AG04449 (cell line): ENCODE measurements at regions not wholly inside any gene's neighbourhood (a gene's known extent, or its start where the extent isn't known, plus 50 kb on each side); places are given as distances from the start of the nearest gene placed in this dataset.

ENCODE experiments used
- CTCF ChIA-PET: fragments of 350-600 bp; formaldehyde crosslinking; extraction: SDS; loops from one replicate; lab custom pipeline; 2021; ENCODE audit warnings: antibody characterized with exemption; lab: Yijun Ruan, JAX
- POLR2A ChIA-PET: fragments of 400-600, 350-600 bp; formaldehyde crosslinking; extraction: SDS; loops from one replicate; lab custom pipeline; 2020; ENCODE audit warnings: antibody characterized with exemption, inconsistent platforms; lab: Yijun Ruan, JAX
- DNase-seq: peaks from one replicate; pipeline ENCODE4 v3.0.0-alpha.2; 2010; ENCODE audit warnings: low read depth, low spot score
- H3K4me3 ChIP-seq: 2 replicates; pipeline ENCODE4 v1.5.1; 2011; ENCODE audit warnings: low read depth, mild to moderate bottlenecking, control low read depth, low read length
- CTCF ChIP-seq: IDR thresholded peaks from one replicate; pipeline ENCODE4 v1.5.1; 2011; ENCODE audit warnings: mild to moderate bottlenecking, moderate library complexity, low read length, control low read depth, inconsistent platforms; ENCODE audit not compliant: insufficient read depth; ENCODE audit errors: missing control alignments

- H3K4me3 ChIP-seq = no peak overlapping the region
- ChIA-PET CTCF (interaction anchor here (1.0 to 6.0 kb wide), 3 partner anchors 13 to 50 kb away, joined by 3 to 30 read pairs (median 4); no protein-coding TSS in a partner anchor), POLR2A (no interaction called here)
- no peak for DNase-seq
- no peak for TF ChIP-seq CTCF
Measured at GRCh38 chr14:49447540-49448107, 138.6 kb downstream of the RPS29 start.

- TF ChIP-seq CTCF = no peak
- DNase-seq = no peak
- no peak overlapping the region for H3K4me3 ChIP-seq
- ChIA-PET POLR2A (no interaction called here), CTCF (interaction anchor here (1.3 to 6.0 kb wide), 2 partner anchors 14 to 51 kb away, joined by 4 to 30 read pairs; no protein-coding TSS in a partner anchor)
Measured at GRCh38 chr14:49446801-49447200, 139.4 kb downstream of the RPS29 start.

GRCh38 chr14:49438256-49438770 lies 147.9 kb downstream of the RPS29 start:
- CTCF ChIA-PET = interaction anchor here (1.7 kb wide), 1 partner anchor 23 kb away, joined by 6 read pairs; no protein-coding TSS in a partner anchor
- no peak for TF ChIP-seq CTCF
- POLR2A ChIA-PET = no interaction called here
- no peak overlapping the region for H3K4me3 ChIP-seq
- no peak for DNase-seq

- no peak for TF ChIP-seq CTCF
- ChIA-PET CTCF (interaction anchor here (1.5 kb wide), 1 partner anchor 34 kb away, joined by 5 read pairs; no protein-coding TSS in a partner anchor), POLR2A (no interaction called here)
- H3K4me3 ChIP-seq = no peak overlapping the region
- no peak for DNase-seq
Measured at GRCh38 chr14:49428076-49428475, 158.1 kb downstream of the RPS29 start.

- no peak for TF ChIP-seq CTCF
- no peak overlapping the region for H3K4me3 ChIP-seq
- CTCF ChIA-PET = no interaction called here
- DNase-seq = no peak
- POLR2A ChIA-PET = no interaction called here
Measured at GRCh38 chr14:49427117-49427516, 159.1 kb downstream of the RPS29 start.

- DNase-seq = no peak
- no peak overlapping the region for H3K4me3 ChIP-seq
- CTCF ChIA-PET = no interaction called here
- POLR2A ChIA-PET = no interaction called here
- no peak for TF ChIP-seq CTCF
Measured at GRCh38 chr14:49425921-49426320, 160.3 kb downstream of the RPS29 start.
